C4-2B (cell line): ENCODE measurements at regions not wholly inside any gene's neighbourhood (a gene's known extent, or its start where the extent isn't known, plus 50 kb on each side); places are given as distances from the start of the nearest gene placed in this dataset.

ENCODE experiments used
- CTCF ChIP-seq: fragments of 450-650 bp; conservative IDR thresholded peaks from 2 replicates; pipeline ENCODE4 v1.5.1; 2017; ENCODE audit warnings: mild to moderate bottlenecking
- ZFX ChIP-seq: fragments of 450-650 bp; IDR thresholded peaks from 2 replicates; pipeline ENCODE4 v1.6.1; 2017

- TF ChIP-seq CTCF (no peak), ZFX (no peak)
Measured at GRCh38 chrX:106356580-106356979, 188.5 kb downstream of the PWWP3B start.
